ENCODE measurements at regions not wholly inside any gene's neighbourhood (a gene's known extent, or its start where the extent isn't known, plus 50 kb on each side); places are given as distances from the start of the nearest gene placed in this dataset.

DNA sequence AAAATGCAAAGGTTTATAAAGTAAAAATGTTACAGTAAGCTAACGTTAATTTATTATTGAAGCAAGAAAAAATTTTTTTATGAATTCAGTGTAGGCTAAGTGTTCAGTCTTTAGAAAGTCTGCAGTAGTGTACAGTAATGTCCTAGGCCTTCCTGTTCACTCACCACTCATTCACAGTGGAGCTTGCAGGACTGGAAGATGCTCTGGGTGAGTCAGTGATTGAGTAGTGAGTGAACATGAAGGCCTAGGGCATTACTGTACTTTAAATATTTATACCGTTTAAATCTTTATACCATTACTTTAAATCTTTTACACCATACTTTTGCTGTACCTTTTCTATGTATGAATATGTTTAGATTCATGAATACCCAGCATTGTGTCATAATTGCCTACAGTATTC is 120.3 kb upstream of the SLC38A4 start:
- TF ChIP-seq, protein P1, sequence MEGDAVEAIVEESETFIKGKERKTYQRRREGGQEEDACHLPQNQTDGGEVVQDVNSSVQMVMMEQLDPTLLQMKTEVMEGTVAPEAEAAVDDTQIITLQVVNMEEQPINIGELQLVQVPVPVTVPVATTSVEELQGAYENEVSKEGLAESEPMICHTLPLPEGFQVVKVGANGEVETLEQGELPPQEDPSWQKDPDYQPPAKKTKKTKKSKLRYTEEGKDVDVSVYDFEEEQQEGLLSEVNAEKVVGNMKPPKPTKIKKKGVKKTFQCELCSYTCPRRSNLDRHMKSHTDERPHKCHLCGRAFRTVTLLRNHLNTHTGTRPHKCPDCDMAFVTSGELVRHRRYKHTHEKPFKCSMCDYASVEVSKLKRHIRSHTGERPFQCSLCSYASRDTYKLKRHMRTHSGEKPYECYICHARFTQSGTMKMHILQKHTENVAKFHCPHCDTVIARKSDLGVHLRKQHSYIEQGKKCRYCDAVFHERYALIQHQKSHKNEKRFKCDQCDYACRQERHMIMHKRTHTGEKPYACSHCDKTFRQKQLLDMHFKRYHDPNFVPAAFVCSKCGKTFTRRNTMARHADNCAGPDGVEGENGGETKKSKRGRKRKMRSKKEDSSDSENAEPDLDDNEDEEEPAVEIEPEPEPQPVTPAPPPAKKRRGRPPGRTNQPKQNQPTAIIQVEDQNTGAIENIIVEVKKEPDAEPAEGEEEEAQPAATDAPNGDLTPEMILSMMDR (IDR thresholded peaks at IDR 0.05; ENCODE audit: partially characterized antibody, unreplicated experiment) = no peak
- Mint-ChIP-seq H3K27me3 (ENCODE audit: unreplicated experiment) (no peaks in the 10 kb centered on the region), H3K9me3 (ENCODE audit: unreplicated experiment) (no peaks in the 10 kb centered on the region), H3K4me1 (ENCODE audit: low read depth, unreplicated experiment) (no peaks in the 10 kb centered on the region), H3K36me3 (ENCODE audit: unreplicated experiment) (no peaks in the 10 kb centered on the region), H3K27ac (ENCODE audit: unreplicated experiment) (no peak overlapping the region), H3K4me3 (ENCODE audit: unreplicated experiment) (no peak overlapping the region)
- no peak for DNase-seq

DNA sequence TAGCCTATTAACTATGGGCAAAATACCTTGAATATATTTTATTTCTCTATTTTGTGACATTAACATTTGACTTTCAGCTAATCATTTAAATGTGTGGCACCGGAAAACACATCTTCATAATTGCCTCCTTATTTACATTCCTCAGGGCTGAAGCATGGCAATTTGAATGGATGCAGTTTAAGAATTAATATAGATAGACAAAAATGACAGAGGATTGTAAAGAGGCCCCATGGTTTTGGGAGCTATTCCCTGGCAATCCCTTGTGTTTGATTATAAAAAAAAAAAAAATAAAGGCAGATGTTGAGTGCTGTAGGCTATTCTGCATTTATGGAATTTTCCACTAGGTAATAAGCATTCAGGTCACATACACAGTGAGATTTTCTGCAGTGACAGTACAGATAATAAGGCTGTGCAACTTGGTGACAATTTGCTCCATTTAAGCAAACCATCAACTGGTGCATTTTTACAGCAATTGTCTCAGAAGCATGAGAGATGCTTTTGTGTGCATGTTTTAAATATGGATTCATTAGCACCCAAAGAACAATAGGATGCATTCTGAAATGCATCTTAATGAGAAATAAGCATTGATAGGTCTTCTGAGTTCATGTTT is 123.2 kb upstream of the SLC38A4 start:
- Mint-ChIP-seq H3K27ac (ENCODE audit: unreplicated experiment) (no peak overlapping the region), H3K4me1 (ENCODE audit: low read depth, unreplicated experiment) (no peaks in the 10 kb centered on the region), H3K9me3 (ENCODE audit: unreplicated experiment) (no peaks in the 10 kb centered on the region), H3K36me3 (ENCODE audit: unreplicated experiment) (no peaks in the 10 kb centered on the region), H3K27me3 (ENCODE audit: unreplicated experiment) (no peaks in the 10 kb centered on the region), H3K4me3 (ENCODE audit: unreplicated experiment) (no peak overlapping the region)
- TF ChIP-seq, protein P1 (IDR thresholded peaks at IDR 0.05; ENCODE audit: partially characterized antibody, unreplicated experiment) = no peak
- no peak for DNase-seq

DNA sequence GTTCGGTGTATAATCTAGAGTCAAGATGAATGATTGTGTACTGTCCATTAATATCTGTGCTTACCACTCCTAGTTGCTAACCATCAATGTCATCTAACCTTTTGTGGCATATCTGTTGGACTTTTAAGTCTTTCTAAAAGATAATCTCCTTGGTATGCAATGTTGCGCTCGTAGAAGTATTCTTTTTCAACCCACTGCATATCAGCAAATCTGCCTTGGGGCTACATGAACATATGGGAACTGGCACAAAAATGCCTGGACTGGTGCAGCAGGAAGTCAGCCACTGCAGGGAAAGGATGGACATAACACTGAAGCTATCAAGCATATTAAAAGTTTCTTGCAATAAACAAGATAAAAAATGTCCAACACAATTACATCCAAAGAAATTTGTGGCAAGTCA is 124.3 kb upstream of the SLC38A4 start:
- H3K27me3 Mint-ChIP-seq (ENCODE audit: unreplicated experiment) = no peaks in the 10 kb centered on the region
- no peaks in the 10 kb centered on the region for H3K4me1 Mint-ChIP-seq (ENCODE audit: low read depth, unreplicated experiment)
- H3K9me3 Mint-ChIP-seq (ENCODE audit: unreplicated experiment) = no peaks in the 10 kb centered on the region
- no peaks in the 10 kb centered on the region for H3K36me3 Mint-ChIP-seq (ENCODE audit: unreplicated experiment)
- TF ChIP-seq, protein P1 (IDR thresholded peaks at IDR 0.05; ENCODE audit: partially characterized antibody, unreplicated experiment) = no peak
- H3K4me3 Mint-ChIP-seq (ENCODE audit: unreplicated experiment) = no peak overlapping the region
- H3K27ac Mint-ChIP-seq (ENCODE audit: unreplicated experiment) = no peak overlapping the region
- no peak for DNase-seq

DNA sequence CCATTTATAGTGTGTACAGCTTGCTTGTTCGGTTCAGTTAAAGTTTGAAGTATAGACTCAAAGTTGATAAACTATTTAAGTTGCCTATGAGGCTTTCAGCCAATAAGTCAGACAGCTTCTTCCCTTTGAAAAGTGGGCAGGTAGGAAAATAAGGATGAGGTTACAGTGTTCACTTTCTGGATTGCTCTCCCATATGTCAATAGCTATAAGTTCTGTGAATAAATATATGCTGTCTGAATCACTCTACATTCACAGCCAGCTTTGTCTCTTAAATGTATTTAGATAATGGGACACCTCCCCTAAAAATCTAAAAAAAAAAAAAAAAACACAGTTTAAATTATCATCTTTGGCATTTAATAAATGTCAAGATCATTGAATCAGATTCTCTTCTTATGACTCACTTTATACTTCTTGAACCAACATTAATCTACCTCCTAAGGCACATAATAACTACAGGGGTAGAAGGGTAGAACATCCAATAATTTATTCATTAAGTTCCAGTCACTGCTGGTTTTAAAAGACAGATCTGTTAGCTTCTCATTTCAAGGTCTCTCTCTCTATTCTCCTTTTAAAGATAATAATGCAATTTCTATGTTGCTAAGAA is 126.4 kb upstream of the PCED1B start:
- H3K4me1 Mint-ChIP-seq (ENCODE audit: low read depth, unreplicated experiment) = no peaks in the 10 kb centered on the region
- no peak for DNase-seq
- no peaks in the 10 kb centered on the region for H3K36me3 Mint-ChIP-seq (ENCODE audit: unreplicated experiment)
- H3K27ac Mint-ChIP-seq (ENCODE audit: unreplicated experiment) = no peak overlapping the region
- no peaks in the 10 kb centered on the region for H3K27me3 Mint-ChIP-seq (ENCODE audit: unreplicated experiment)
- no peak overlapping the region for H3K4me3 Mint-ChIP-seq (ENCODE audit: unreplicated experiment)
- peaks cover 2% of the 10 kb centered on the region for H3K9me3 Mint-ChIP-seq (ENCODE audit: unreplicated experiment)
- TF ChIP-seq, protein P1 (IDR thresholded peaks at IDR 0.05; ENCODE audit: partially characterized antibody, unreplicated experiment) = no peak

DNA sequence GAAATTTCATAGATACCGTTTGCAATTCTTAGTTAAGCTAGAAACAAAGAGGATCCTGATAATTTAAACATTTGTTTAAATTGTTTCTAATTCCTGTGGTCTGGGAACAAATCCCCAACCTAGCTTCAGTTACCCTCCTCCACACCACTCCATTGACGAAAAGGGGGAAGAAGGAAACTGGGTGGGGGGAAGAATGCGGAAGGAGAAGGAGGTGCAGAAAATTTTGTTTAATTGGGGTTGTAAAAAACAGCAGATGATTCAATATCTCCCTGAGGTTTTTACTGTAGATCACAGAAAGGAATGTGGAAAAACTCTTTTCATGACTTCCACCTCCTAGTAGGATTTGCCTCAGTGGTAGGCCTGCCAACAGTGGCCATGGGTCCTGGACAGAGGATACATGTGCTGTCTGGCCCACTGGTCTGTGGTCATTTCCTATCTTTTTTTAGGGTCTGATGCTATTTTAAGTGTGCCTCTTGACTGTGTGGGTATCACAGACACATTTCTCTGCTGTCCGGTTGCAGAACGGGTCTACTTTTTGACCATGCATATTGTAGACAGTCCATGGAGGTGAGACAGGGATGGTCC is 122.9 kb upstream of the PCED1B start:
- TF ChIP-seq, protein P1 (IDR thresholded peaks at IDR 0.05; ENCODE audit: partially characterized antibody, unreplicated experiment) = no peak
- H3K4me1 Mint-ChIP-seq (ENCODE audit: low read depth, unreplicated experiment) = no peaks in the 10 kb centered on the region
- no peak overlapping the region for H3K4me3 Mint-ChIP-seq (ENCODE audit: unreplicated experiment)
- H3K27me3 Mint-ChIP-seq (ENCODE audit: unreplicated experiment) = no peaks in the 10 kb centered on the region
- no peak overlapping the region for H3K27ac Mint-ChIP-seq (ENCODE audit: unreplicated experiment)
- no peak for DNase-seq
- H3K36me3 Mint-ChIP-seq (ENCODE audit: unreplicated experiment) = no peaks in the 10 kb centered on the region
- H3K9me3 Mint-ChIP-seq (ENCODE audit: unreplicated experiment) = peaks cover 2% of the 10 kb centered on the region

All from glutamatergic neuron (in vitro differentiated cells).